ENCODE measurements at regions not wholly inside any gene's neighbourhood (a gene's known extent, or its start where the extent isn't known, plus 50 kb on each side); places are given as distances from the start of the nearest gene placed in this dataset.

DNA sequence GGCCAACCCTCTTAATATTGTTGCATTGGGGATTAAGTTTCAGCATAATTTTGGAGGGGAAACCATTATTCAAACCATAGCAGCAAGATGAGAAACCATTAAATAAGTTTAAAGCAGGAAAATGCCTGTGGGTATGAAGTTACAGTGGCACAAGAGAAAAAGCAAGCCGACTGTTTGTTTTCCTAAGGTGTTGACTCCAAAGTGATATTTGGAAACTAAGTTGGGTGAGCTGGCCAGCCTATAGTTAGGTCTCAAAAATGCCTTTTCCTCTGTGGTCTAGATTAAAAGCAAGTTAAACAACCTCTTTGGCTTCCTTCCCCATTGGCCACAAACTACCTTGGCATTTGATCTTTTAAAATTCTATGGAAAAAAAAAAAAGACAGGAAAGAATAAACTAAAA lies 419.8 kb upstream of the AZI2 start:
- TF ChIP-seq PKNOX1 (IDR thresholded peaks at IDR 0.05) (no peak), FOXK2 (IDR thresholded peaks at IDR 0.05) (no peak), HDGF (IDR thresholded peaks at IDR 0.05; ENCODE audit: borderline replicate concordance) (no peak), ARNT (IDR thresholded peaks at IDR 0.05) (no peak), FOXM1 (IDR thresholded peaks at IDR 0.05; ENCODE audit: borderline replicate concordance) (no peak), SP1 (IDR thresholded peaks at IDR 0.05) (no peak), SUZ12 (IDR thresholded peaks at IDR 0.05) (no peak), NFRKB (IDR thresholded peaks at IDR 0.05) (no peak), FOXA1 (IDR thresholded peaks at IDR 0.05) (no peak), TARDBP (IDR thresholded peaks at IDR 0.05) (no peak), BHLHE40 (IDR thresholded peaks at IDR 0.05; ENCODE audit: borderline replicate concordance) (no peak), ELF4 (IDR thresholded peaks at IDR 0.05) (no peak)

All from HEK293T (cell line).